Keratinocyte (primary cell): ENCODE measurements at regions not wholly inside any gene's neighbourhood (a gene's known extent, or its start where the extent isn't known, plus 50 kb on each side); places are given as distances from the start of the nearest gene placed in this dataset.

Source experiments
- DNase-seq: peaks from one replicate; pipeline ENCODE4 v3.0.0-alpha.2; 2011; ENCODE audit warnings: low read depth, missing footprints, low spot score
- FAIRE-seq: peaks from 2 replicates; lab custom pipeline; 2011; peaks lifted over from hg19 to GRCh38; lab: Jason Lieb, UNC
- H2AFZ ChIP-seq: 2 replicates; pipeline ENCODE4 v1.6.0; 2012; ENCODE audit warnings: low read length, control low read depth, inconsistent platforms; ENCODE audit not compliant: control insufficient read depth
- H3K27ac ChIP-seq: 2 replicates; pipeline ENCODE4 v1.5.1; 2011; ENCODE audit warnings: low read length; ENCODE audit not compliant: control insufficient read depth, insufficient read depth
- H3K27me3 ChIP-seq: 3 replicates; pipeline ENCODE4 v1.6.0; 2011; ENCODE audit warnings: low read length; ENCODE audit not compliant: control insufficient read depth, insufficient read depth; ENCODE audit errors: extremely low read depth
- H3K36me3 ChIP-seq, 2 experiments: 2 replicates in 1 of 2; 3 replicates in 1 of 2; pipeline ENCODE4 v1.5.1; 2011; ENCODE audit warnings: low read length in 2 of 2, mild to moderate bottlenecking in 1 of 2; ENCODE audit not compliant: control insufficient read depth in 2 of 2, insufficient read depth in 2 of 2; ENCODE audit errors: extremely low read depth in 1 of 2
- H3K4me1 ChIP-seq: 3 replicates; pipeline ENCODE4 v1.5.1; 2011; ENCODE audit warnings: low read length; ENCODE audit not compliant: control insufficient read depth, insufficient read depth; ENCODE audit errors: extremely low read depth
- H3K4me2 ChIP-seq: 3 replicates; pipeline ENCODE4 v1.6.0; 2011; ENCODE audit warnings: low read depth, low read length; ENCODE audit not compliant: control insufficient read depth, insufficient read depth; ENCODE audit errors: extremely low read depth
- H3K4me3 ChIP-seq, 3 experiments: fragments of 200-600 bp in 1 of 3; sonication (generic) in 1 of 3; 2 replicates in 2 of 3; 3 replicates in 1 of 3; pipeline ENCODE4 v1.5.1; 2011 to 2016; ENCODE audit warnings: low read length in 3 of 3, mild to moderate bottlenecking in 3 of 3, control low read depth in 2 of 3, inconsistent platforms in 1 of 3, low read depth in 1 of 3, mixed read lengths in 1 of 3, mixed run types in 1 of 3, moderate library complexity in 1 of 3; ENCODE audit not compliant: control insufficient read depth in 2 of 3, insufficient read depth in 2 of 3; ENCODE audit errors: extremely low read depth in 1 of 3
- H3K79me2 ChIP-seq: 2 replicates; pipeline ENCODE4 v1.6.0; 2012; ENCODE audit warnings: low read length; ENCODE audit not compliant: control insufficient read depth, insufficient read depth
- H3K9ac ChIP-seq: 3 replicates; pipeline ENCODE4 v1.6.0; 2011; ENCODE audit warnings: low read length; ENCODE audit not compliant: control insufficient read depth, insufficient read depth; ENCODE audit errors: extremely low read depth
- H3K9me1 ChIP-seq: 3 replicates; pipeline ENCODE4 v1.6.0; 2011; ENCODE audit warnings: low read length; ENCODE audit not compliant: control insufficient read depth, insufficient read depth; ENCODE audit errors: extremely low read depth
- H3K9me3 ChIP-seq: 2 replicates; pipeline ENCODE4 v1.5.1; 2012; ENCODE audit warnings: low read depth, low read length; ENCODE audit not compliant: control insufficient read depth
- H4K20me1 ChIP-seq: 3 replicates; pipeline ENCODE4 v1.6.0; 2011; ENCODE audit warnings: low read length; ENCODE audit not compliant: control insufficient read depth, insufficient read depth; ENCODE audit errors: extremely low read depth
- CTCF ChIP-seq, 3 experiments: IDR thresholded peaks in 1 of 3; conservative IDR thresholded peaks in 1 of 3; optimal IDR thresholded peaks in 1 of 3; 2 replicates in 2 of 3; 3 replicates in 1 of 3; pipeline versions ENCODE3 to v1.5.1; 2011; ENCODE audit warnings: low read length in 3 of 3, mild to moderate bottlenecking in 3 of 3, moderate library complexity in 2 of 3, control low read depth in 1 of 3, inconsistent platforms in 1 of 3; ENCODE audit not compliant: insufficient read depth in 2 of 3; ENCODE audit errors: extremely low read depth in 1 of 3
- EZH2 ChIP-seq: IDR thresholded peaks from one replicate; pipeline ENCODE4 v1.6.1; 2012; ENCODE audit warnings: inconsistent platforms, mild to moderate bottlenecking, low read length, moderate library complexity
- dilution Hi-C: fragments of 300-500 bp; cut with MboI; formaldehyde crosslinking; loops from one replicate; pipeline ENCODE4 v1.7.0; 2020; ENCODE audit warnings: low sequenced_read_pairs; ENCODE audit not compliant: extremely low pct_ligation_motif_present

- H3K4me1 ChIP-seq, result no peaks in the 10 kb centered on the region
- H4K20me1 ChIP-seq, result no peaks in the 10 kb centered on the region
- H3K9me1 ChIP-seq, result no peaks in the 10 kb centered on the region
- FAIRE-seq (no peak), DNase-seq (no peak)
- no peaks in the 10 kb centered on the region for H3K36me3 ChIP-seq
- dilution Hi-C loops, result no loop called here
- no peaks in the 10 kb centered on the region for H3K9me3 ChIP-seq
- no peak overlapping the region for H2AFZ ChIP-seq
- no peaks in the 10 kb centered on the region for H3K27me3 ChIP-seq
- no peaks in the 10 kb centered on the region for H3K79me2 ChIP-seq
- no peak overlapping the region for H3K4me2 ChIP-seq
- H3K27ac ChIP-seq, result no peak overlapping the region
- TF ChIP-seq EZH2, result no peak
- TF ChIP-seq CTCF (optimal IDR thresholded peaks at IDR 0.05 in 1 of 3, IDR thresholded peaks at IDR 0.05 in 1 of 3, conservative IDR thresholded peaks at IDR 0.05 in 1 of 3; ENCODE audit: extremely low read depth in 1 of 3, insufficient read depth in 2 of 3, low read length in 3 of 3), result no peak
- H3K4me3 ChIP-seq, result no peak overlapping the region
- no peak overlapping the region for H3K9ac ChIP-seq
Observed at GRCh38 chr4:180652533-180652932, 1590.7 kb upstream of the TENM3 start.

GRCh38 chr4:180655886-180656285 is 1587.3 kb upstream of the TENM3 start:
- Histone ChIP-seq H4K20me1 (no peaks in the 10 kb centered on the region), H3K4me3 (no peak overlapping the region), H3K36me3 (no peaks in the 10 kb centered on the region), H3K9me3 (no peaks in the 10 kb centered on the region), H3K4me1 (no peaks in the 10 kb centered on the region), H3K9ac (no peak overlapping the region), H3K27ac (no peak overlapping the region), H3K27me3 (no peaks in the 10 kb centered on the region), H2AFZ (no peak overlapping the region), H3K4me2 (no peak overlapping the region), H3K79me2 (no peaks in the 10 kb centered on the region), H3K9me1 (no peaks in the 10 kb centered on the region)
- TF ChIP-seq CTCF (optimal IDR thresholded peaks at IDR 0.05 in 1 of 3, IDR thresholded peaks at IDR 0.05 in 1 of 3, conservative IDR thresholded peaks at IDR 0.05 in 1 of 3; ENCODE audit: extremely low read depth in 1 of 3, insufficient read depth in 2 of 3, low read length in 3 of 3) (no peak), EZH2 (no peak)
- FAIRE-seq (no peak), DNase-seq (no peak)
- dilution Hi-C loops, result no loop called here
